ENCODE measurements at regions not wholly inside any gene's neighbourhood (a gene's known extent, or its start where the extent isn't known, plus 50 kb on each side); places are given as distances from the start of the nearest gene placed in this dataset.

- Histone ChIP-seq H3K4me2 (ENCODE audit: low read length) (no peak overlapping the region), H3K9me2 (ENCODE audit: insufficient read depth, low read length) (no peaks in the 10 kb centered on the region), H3K9ac (ENCODE audit: low read length) (no peak overlapping the region), H3K4me3 (ENCODE audit: low read length) (no peak overlapping the region), H3K36me3 (ENCODE audit: insufficient read depth, low read length) (no peaks in the 10 kb centered on the region), H3K9me3 (ENCODE audit: low read length) (no peaks in the 10 kb centered on the region), H2AFZ (ENCODE audit: low read depth, low read length) (no peak overlapping the region), H3F3A (ENCODE audit: insufficient read depth, low read length, poor library complexity, severe bottlenecking) (no peaks in the 10 kb centered on the region), H3K27ac (ENCODE audit: low read length) (no peak overlapping the region), H3K79me2 (replicated peaks; ENCODE audit: insufficient read depth, low read length) (no peaks in the 10 kb centered on the region), H4K20me1 (ENCODE audit: insufficient read depth) (no peaks in the 10 kb centered on the region), H3K27me3 (ENCODE audit: insufficient read depth, low read depth, low read length) (no peaks in the 10 kb centered on the region)
- TF ChIP-seq EP300 (conservative IDR thresholded peaks at IDR 0.05; ENCODE audit: poor library complexity, severe bottlenecking) (no peak), TAF1 (IDR thresholded peaks at IDR 0.05; ENCODE audit: low read depth) (no peak), CTCF (IDR thresholded peaks at IDR 0.05; ENCODE audit: poor library complexity, severe bottlenecking) (no peak), MXI1 (conservative IDR thresholded peaks at IDR 0.05; ENCODE audit: poor library complexity, severe bottlenecking) (no peak)
These were observed 648.8 kb downstream of the EPHA7 start for GRCh38 chr6:92770540-92770939.

GRCh38 chr6:92767101-92767500, 652.3 kb downstream of the EPHA7 start:
- Histone ChIP-seq H3K27ac (ENCODE audit: low read length) (no peak overlapping the region), H3K27me3 (ENCODE audit: insufficient read depth, low read depth, low read length) (no peaks in the 10 kb centered on the region), H3K4me3 (ENCODE audit: low read length) (no peak overlapping the region), H2AFZ (ENCODE audit: low read depth, low read length) (no peak overlapping the region), H3K9ac (ENCODE audit: low read length) (no peak overlapping the region), H4K20me1 (ENCODE audit: insufficient read depth) (no peaks in the 10 kb centered on the region), H3F3A (ENCODE audit: insufficient read depth, low read length, poor library complexity, severe bottlenecking) (no peaks in the 10 kb centered on the region), H3K9me3 (ENCODE audit: low read length) (no peaks in the 10 kb centered on the region), H3K9me2 (ENCODE audit: insufficient read depth, low read length) (no peaks in the 10 kb centered on the region), H3K79me2 (replicated peaks; ENCODE audit: insufficient read depth, low read length) (no peaks in the 10 kb centered on the region), H3K36me3 (ENCODE audit: insufficient read depth, low read length) (no peaks in the 10 kb centered on the region), H3K4me2 (ENCODE audit: low read length) (no peak overlapping the region)
- TF ChIP-seq POLR2AphosphoS5 (IDR thresholded peaks at IDR 0.05) (no peak), CTCF (IDR thresholded peaks at IDR 0.05; ENCODE audit: poor library complexity, severe bottlenecking) (no peak), SMC3 (conservative IDR thresholded peaks at IDR 0.05; ENCODE audit: poor library complexity) (no peak), REST (IDR thresholded peaks at IDR 0.05; ENCODE audit: borderline replicate concordance) (no peak), EP300 (conservative IDR thresholded peaks at IDR 0.05; ENCODE audit: poor library complexity, severe bottlenecking) (no peak)
